ENCODE measurements at regions not wholly inside any gene's neighbourhood (a gene's known extent, or its start where the extent isn't known, plus 50 kb on each side); places are given as distances from the start of the nearest gene placed in this dataset.

DNA sequence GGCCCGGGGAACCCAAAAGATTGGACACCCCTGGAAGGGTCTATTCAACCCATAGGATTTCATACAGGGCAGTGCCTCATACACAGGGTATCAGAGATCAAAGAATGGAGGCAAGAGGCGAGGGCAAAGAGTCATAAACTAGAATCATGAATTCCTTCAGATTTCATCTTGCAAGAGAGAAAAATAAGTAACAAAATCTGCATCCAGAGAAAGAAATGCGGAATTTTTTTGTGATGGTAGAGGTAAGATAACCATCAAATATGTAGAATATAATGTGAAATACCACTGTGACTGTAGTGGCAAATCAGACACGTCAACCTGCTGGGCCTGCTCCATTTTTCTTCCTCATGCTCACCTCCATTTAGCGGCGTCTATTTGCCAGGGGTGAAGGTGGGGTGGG is 143.6 kb downstream of the SNX18 start:
- no peaks in the 10 kb centered on the region for H3K9me3 ChIP-seq (ENCODE audit: insufficient read depth, low read length)
- no peak for TF ChIP-seq EZH2phosphoT487 (IDR thresholded peaks at IDR 0.05; ENCODE audit: low read depth)
- TF ChIP-seq, protein P1, sequence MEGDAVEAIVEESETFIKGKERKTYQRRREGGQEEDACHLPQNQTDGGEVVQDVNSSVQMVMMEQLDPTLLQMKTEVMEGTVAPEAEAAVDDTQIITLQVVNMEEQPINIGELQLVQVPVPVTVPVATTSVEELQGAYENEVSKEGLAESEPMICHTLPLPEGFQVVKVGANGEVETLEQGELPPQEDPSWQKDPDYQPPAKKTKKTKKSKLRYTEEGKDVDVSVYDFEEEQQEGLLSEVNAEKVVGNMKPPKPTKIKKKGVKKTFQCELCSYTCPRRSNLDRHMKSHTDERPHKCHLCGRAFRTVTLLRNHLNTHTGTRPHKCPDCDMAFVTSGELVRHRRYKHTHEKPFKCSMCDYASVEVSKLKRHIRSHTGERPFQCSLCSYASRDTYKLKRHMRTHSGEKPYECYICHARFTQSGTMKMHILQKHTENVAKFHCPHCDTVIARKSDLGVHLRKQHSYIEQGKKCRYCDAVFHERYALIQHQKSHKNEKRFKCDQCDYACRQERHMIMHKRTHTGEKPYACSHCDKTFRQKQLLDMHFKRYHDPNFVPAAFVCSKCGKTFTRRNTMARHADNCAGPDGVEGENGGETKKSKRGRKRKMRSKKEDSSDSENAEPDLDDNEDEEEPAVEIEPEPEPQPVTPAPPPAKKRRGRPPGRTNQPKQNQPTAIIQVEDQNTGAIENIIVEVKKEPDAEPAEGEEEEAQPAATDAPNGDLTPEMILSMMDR (IDR thresholded peaks at IDR 0.05; ENCODE audit: low read depth, low read length) = no peak
- no peak overlapping the region for H2AFZ ChIP-seq (ENCODE audit: low read depth, low read length)
- no peaks in the 10 kb centered on the region for H3K79me2 ChIP-seq (ENCODE audit: low read length)
- no peak overlapping the region for H3K4me2 ChIP-seq (ENCODE audit: low read length)
- no peak overlapping the region for H3K9ac ChIP-seq (ENCODE audit: low read length)
- no peaks in the 10 kb centered on the region for H4K20me1 ChIP-seq (ENCODE audit: insufficient read depth, low read length)
- no peak overlapping the region for H3K4me3 ChIP-seq (ENCODE audit: low read length)
- H3K27me3 ChIP-seq (ENCODE audit: low read depth, low read length) = no peaks in the 10 kb centered on the region
- no peak overlapping the region for H3K27ac ChIP-seq (ENCODE audit: low read length)
- H3K4me1 ChIP-seq (ENCODE audit: low read length) = no peaks in the 10 kb centered on the region
- H3K36me3 ChIP-seq (replicated peaks; ENCODE audit: low read depth, low read length) = no peaks in the 10 kb centered on the region

DNA sequence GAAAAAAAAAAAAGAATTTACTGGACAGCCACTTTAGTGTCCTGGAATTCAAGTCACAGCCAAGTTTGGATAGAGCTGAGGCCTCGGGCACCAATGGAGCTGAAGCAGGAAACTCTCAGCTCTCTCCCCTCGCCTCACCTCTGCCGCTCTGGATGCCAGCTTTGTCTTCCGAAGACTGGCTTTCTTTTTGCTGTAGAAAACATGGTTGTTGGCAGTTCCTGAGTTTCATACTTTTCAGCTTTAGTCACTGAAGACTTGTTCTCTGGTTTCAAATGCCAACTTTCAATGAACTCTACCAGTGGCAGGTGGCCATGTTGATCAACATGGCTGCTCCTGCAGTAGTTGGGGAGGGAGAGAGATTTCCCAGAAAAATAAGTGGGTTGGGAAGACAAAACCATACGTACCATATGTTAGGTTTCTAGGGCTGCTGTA is 142.2 kb downstream of the SNX18 start:
- no peaks in the 10 kb centered on the region for H3K27me3 ChIP-seq (ENCODE audit: low read depth, low read length)
- no peaks in the 10 kb centered on the region for H4K20me1 ChIP-seq (ENCODE audit: insufficient read depth, low read length)
- H3K4me3 ChIP-seq (ENCODE audit: low read length) = no peak overlapping the region
- no peaks in the 10 kb centered on the region for H3K9me3 ChIP-seq (ENCODE audit: insufficient read depth, low read length)
- peaks cover 4% of the 10 kb centered on the region for H3K4me1 ChIP-seq (ENCODE audit: low read length)
- H3K4me2 ChIP-seq (ENCODE audit: low read length) = no peak overlapping the region
- no peak overlapping the region for H3K9ac ChIP-seq (ENCODE audit: low read length)
- no peaks in the 10 kb centered on the region for H3K36me3 ChIP-seq (replicated peaks; ENCODE audit: low read depth, low read length)
- H3K79me2 ChIP-seq (ENCODE audit: low read length) = no peaks in the 10 kb centered on the region
- no peak overlapping the region for H2AFZ ChIP-seq (ENCODE audit: low read depth, low read length)
- H3K27ac ChIP-seq (ENCODE audit: low read length) = no peak overlapping the region
- no peak for TF ChIP-seq EZH2phosphoT487 (IDR thresholded peaks at IDR 0.05; ENCODE audit: low read depth)
- TF ChIP-seq, protein P1 (IDR thresholded peaks at IDR 0.05; ENCODE audit: low read depth, low read length) = no peak

DNA sequence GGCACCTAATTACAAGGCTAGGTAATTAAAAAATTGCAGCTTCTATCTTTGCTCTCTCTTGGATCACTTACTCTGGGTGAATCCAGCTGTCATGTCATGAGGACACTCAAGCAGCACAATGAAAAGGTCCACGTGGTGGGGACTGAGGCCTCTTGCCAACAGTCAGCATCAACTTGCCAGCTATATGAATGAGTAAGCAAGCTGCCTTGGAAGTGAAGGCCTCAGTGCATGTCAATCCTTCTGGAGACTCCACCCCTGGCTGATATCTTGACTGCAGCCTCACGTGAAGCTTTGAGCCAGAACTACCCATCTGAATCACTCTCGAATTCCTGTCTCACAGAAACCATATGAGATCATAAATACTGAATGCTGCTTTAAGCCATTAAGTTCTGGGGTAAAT is 140.5 kb downstream of the SNX18 start:
- no peak overlapping the region for H2AFZ ChIP-seq (ENCODE audit: low read depth, low read length)
- H3K4me3 ChIP-seq (ENCODE audit: low read length) = no peak overlapping the region
- no peak for TF ChIP-seq EZH2phosphoT487 (IDR thresholded peaks at IDR 0.05; ENCODE audit: low read depth)
- TF ChIP-seq, protein P1 (IDR thresholded peaks at IDR 0.05; ENCODE audit: low read depth, low read length) = no peak
- no peaks in the 10 kb centered on the region for H3K79me2 ChIP-seq (ENCODE audit: low read length)
- no peak overlapping the region for H3K9ac ChIP-seq (ENCODE audit: low read length)
- no peaks in the 10 kb centered on the region for H4K20me1 ChIP-seq (ENCODE audit: insufficient read depth, low read length)
- no peaks in the 10 kb centered on the region for H3K27me3 ChIP-seq (ENCODE audit: low read depth, low read length)
- H3K4me2 ChIP-seq (ENCODE audit: low read length) = no peak overlapping the region
- H3K27ac ChIP-seq (ENCODE audit: low read length) = no peak overlapping the region
- no peaks in the 10 kb centered on the region for H3K36me3 ChIP-seq (replicated peaks; ENCODE audit: low read depth, low read length)
- H3K4me1 ChIP-seq (ENCODE audit: low read length) = peaks cover 13% of the 10 kb centered on the region
- H3K9me3 ChIP-seq (ENCODE audit: insufficient read depth, low read length) = no peaks in the 10 kb centered on the region

DNA sequence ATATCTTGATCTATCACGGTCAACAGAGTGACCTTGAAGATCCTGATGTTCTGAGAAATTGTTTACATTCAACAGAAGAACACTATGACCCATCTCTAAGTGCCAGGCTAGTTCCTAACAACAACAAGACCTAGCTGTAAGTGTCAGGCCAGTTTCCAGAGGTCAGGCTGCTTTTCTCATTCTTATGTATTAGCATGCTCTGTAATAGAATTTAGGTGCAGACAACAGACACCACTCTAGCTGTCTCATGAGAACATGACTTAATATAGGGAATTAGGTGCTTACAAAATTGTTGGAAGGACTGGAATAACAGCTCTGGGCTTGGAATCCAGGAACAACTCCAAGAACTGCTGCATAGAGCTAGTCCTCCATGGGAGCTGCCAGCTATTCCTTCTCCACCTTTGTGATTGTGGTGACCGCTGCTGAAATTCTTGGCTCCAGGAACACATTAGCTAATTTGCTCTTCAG is 138.7 kb downstream of the SNX18 start:
- peaks cover 13% of the 10 kb centered on the region for H3K4me1 ChIP-seq (ENCODE audit: low read length)
- H3K9ac ChIP-seq (ENCODE audit: low read length) = no peak overlapping the region
- no peaks in the 10 kb centered on the region for H4K20me1 ChIP-seq (ENCODE audit: insufficient read depth, low read length)
- H3K4me3 ChIP-seq (ENCODE audit: low read length) = no peak overlapping the region
- no peak for TF ChIP-seq EZH2phosphoT487 (IDR thresholded peaks at IDR 0.05; ENCODE audit: low read depth)
- TF ChIP-seq, protein P1 (IDR thresholded peaks at IDR 0.05; ENCODE audit: low read depth, low read length) = no peak
- H3K4me2 ChIP-seq (ENCODE audit: low read length) = no peak overlapping the region
- H3K79me2 ChIP-seq (ENCODE audit: low read length) = no peaks in the 10 kb centered on the region
- no peak overlapping the region for H2AFZ ChIP-seq (ENCODE audit: low read depth, low read length)
- H3K27me3 ChIP-seq (ENCODE audit: low read depth, low read length) = no peaks in the 10 kb centered on the region
- H3K27ac ChIP-seq (ENCODE audit: low read length) = no peak overlapping the region
- H3K9me3 ChIP-seq (ENCODE audit: insufficient read depth, low read length) = no peaks in the 10 kb centered on the region
- no peaks in the 10 kb centered on the region for H3K36me3 ChIP-seq (replicated peaks; ENCODE audit: low read depth, low read length)

Data from OCI-LY3 (cell line).